Mucosa of rectum (tissue), 2 donors: ENCODE measurements at regions not wholly inside any gene's neighbourhood (a gene's known extent, or its start where the extent isn't known, plus 50 kb on each side); places are given as distances from the start of the nearest gene placed in this dataset.

Experiments used
- H3K27ac ChIP-seq, 2 donors: one replicate each; pipeline ENCODE4 v1.7.0; 2013; ENCODE audit warnings: inconsistent platforms in 2 of 2, low read depth in 2 of 2, low read length in 2 of 2
- H3K27me3 ChIP-seq, 2 donors: one replicate each; pipeline ENCODE4 v1.7.0; 2013; ENCODE audit warnings: low read length in 2 of 2; ENCODE audit not compliant: control insufficient read depth in 2 of 2, insufficient read depth in 2 of 2
- H3K36me3 ChIP-seq, 2 donors: one replicate each; pipeline ENCODE4 v1.7.0; 2013; ENCODE audit warnings: low read length in 2 of 2; ENCODE audit not compliant: control insufficient read depth in 2 of 2, insufficient read depth in 2 of 2
- H3K4me1 ChIP-seq, 2 donors: one replicate each; pipeline ENCODE4 v1.7.0; 2013; ENCODE audit warnings: low read length in 2 of 2, mild to moderate bottlenecking in 1 of 2; ENCODE audit not compliant: control insufficient read depth in 2 of 2, insufficient read depth in 2 of 2
- H3K4me3 ChIP-seq, 2 donors: one replicate each; pipeline ENCODE4 v1.7.0; 2013; ENCODE audit warnings: low read length in 2 of 2
- H3K9ac ChIP-seq, 2 donors: one replicate each; pipeline ENCODE4 v1.7.0; 2013; ENCODE audit warnings: low read length in 2 of 2, low read depth in 1 of 2, mild to moderate bottlenecking in 1 of 2
- H3K9me3 ChIP-seq, 2 donors: one replicate each; pipeline ENCODE4 v1.7.0; 2013; ENCODE audit warnings: low read length in 2 of 2; ENCODE audit not compliant: control insufficient read depth in 2 of 2
- donor health status: healthy.
- donor health status: Normal muscosa, but diverticular disease.

DNA sequence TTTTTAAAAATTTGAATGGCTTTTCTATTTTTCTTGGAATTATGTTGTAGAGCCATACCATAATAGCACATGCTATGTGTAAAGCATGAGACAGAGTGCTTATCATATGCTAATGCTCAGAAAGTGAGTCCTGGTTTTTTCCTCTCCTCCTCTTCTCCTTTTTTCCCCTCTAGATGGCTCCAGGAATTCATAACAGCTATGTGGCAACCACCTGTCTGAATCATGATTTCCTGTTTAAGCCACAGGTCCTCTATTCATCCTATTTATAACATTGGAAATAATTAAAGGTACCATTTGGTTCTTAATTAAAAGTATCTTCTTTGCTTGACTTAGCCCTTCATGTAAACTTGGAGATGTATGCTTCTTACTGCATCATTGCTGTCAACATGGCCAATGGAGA is 260.0 kb upstream of the MAP3K7 start:
- Histone ChIP-seq H3K27me3 (no peaks in the 10 kb centered on the region), H3K4me3 (no peak overlapping the region), H3K9ac (no peak overlapping the region), H3K27ac (no peak overlapping the region), H3K4me1 (no peaks in the 10 kb centered on the region), H3K9me3 (no peaks in the 10 kb centered on the region), H3K36me3 (no peaks in the 10 kb centered on the region)

DNA sequence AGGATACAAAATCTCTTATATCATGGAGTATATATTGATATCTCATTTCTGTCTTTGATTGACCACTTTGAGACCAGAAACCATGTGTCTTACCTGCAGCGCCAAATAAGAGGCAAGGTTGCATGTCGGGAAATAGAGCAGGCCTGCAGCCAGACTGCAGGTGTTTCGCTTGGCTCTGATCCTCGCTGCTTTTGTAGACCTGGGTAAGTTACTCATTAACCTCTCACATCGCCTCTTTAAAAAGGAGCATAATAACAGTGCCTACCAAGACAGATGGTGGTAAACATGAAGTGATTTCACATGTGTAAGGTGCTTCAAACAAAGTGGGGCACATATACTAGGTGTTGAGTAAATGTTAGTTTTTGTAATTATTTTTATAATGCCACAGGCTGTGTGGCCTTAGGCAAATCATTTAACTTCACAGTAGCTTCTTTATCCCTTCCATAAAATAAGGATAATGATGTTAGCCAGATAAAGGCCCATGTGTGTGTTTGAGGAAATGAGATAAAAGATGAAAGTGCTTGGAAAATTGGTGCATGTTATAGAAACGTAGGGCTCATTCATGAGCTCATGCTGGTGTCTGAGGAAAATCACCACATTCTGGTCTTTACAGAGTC is 248.8 kb upstream of the MAP3K7 start:
- no peaks in the 10 kb centered on the region for H3K4me1 ChIP-seq
- H3K27ac ChIP-seq, result no peak overlapping the region
- H3K4me3 ChIP-seq, result no peak overlapping the region
- no peak overlapping the region for H3K9ac ChIP-seq
- H3K9me3 ChIP-seq, result no peaks in the 10 kb centered on the region
- no peaks in the 10 kb centered on the region for H3K36me3 ChIP-seq
- H3K27me3 ChIP-seq, result no peaks in the 10 kb centered on the region

- Histone ChIP-seq H3K4me1 (no peaks in the 10 kb centered on the region), H3K27me3 (no peaks in the 10 kb centered on the region), H3K9me3 (no peaks in the 10 kb centered on the region), H3K4me3 (no peak overlapping the region), H3K9ac (no peak overlapping the region), H3K27ac (no peak overlapping the region), H3K36me3 (no peaks in the 10 kb centered on the region)
These were observed 242.4 kb upstream of the MAP3K7 start for GRCh38 chr6:90829311-90829710.

- H3K4me3 ChIP-seq, result no peak overlapping the region
- no peaks in the 10 kb centered on the region for H3K4me1 ChIP-seq
- H3K27ac ChIP-seq, result no peak overlapping the region
- no peak overlapping the region for H3K9ac ChIP-seq
- no peaks in the 10 kb centered on the region for H3K36me3 ChIP-seq
- H3K27me3 ChIP-seq, result no peaks in the 10 kb centered on the region
- H3K9me3 ChIP-seq, result no peaks in the 10 kb centered on the region
These were observed 233.6 kb upstream of the MAP3K7 start for GRCh38 chr6:90820436-90820835.

DNA sequence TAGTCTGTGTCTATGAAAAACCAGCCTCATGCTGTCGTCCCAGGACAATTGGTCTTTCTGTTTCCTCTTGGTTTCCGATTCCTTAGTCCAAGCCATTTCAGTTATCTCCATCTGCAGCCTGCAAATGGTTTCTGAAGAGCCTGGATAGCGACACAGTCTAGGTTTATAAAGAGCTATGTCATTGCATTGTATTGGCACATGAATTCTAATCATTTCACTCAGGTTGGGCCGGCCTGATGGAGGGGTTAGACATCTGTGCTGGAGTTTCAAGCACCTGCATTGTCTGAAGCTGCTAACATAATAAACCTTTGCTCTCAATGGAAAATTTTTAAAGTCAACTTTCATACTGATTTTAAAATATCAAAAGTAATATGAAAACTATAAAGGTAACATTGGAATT is 232.6 kb upstream of the MAP3K7 start:
- Histone ChIP-seq H3K9me3 (no peaks in the 10 kb centered on the region), H3K4me1 (no peaks in the 10 kb centered on the region), H3K4me3 (no peak overlapping the region), H3K36me3 (no peaks in the 10 kb centered on the region), H3K27me3 (no peaks in the 10 kb centered on the region), H3K9ac (no peak overlapping the region), H3K27ac (no peak overlapping the region)

GRCh38 chr6:90818163-90818562 is 231.3 kb upstream of the MAP3K7 start:
- H3K4me1 ChIP-seq, result no peaks in the 10 kb centered on the region
- H3K27me3 ChIP-seq, result no peaks in the 10 kb centered on the region
- no peaks in the 10 kb centered on the region for H3K9me3 ChIP-seq
- H3K36me3 ChIP-seq, result no peaks in the 10 kb centered on the region
- H3K27ac ChIP-seq, result no peak overlapping the region
- H3K9ac ChIP-seq, result no peak overlapping the region
- no peak overlapping the region for H3K4me3 ChIP-seq

GRCh38 chr6:90816764-90817163 is 229.9 kb upstream of the MAP3K7 start:
- Histone ChIP-seq H3K4me3 (no peak overlapping the region), H3K27ac (no peak overlapping the region), H3K27me3 (no peaks in the 10 kb centered on the region), H3K36me3 (no peaks in the 10 kb centered on the region), H3K9ac (no peak overlapping the region), H3K4me1 (no peaks in the 10 kb centered on the region), H3K9me3 (no peaks in the 10 kb centered on the region)

GRCh38 chr6:90811596-90812226 is 224.8 kb upstream of the MAP3K7 start:
- no peak overlapping the region for H3K4me3 ChIP-seq

GRCh38 chr6:90809035-90809434 is 222.2 kb upstream of the MAP3K7 start:
- no peaks in the 10 kb centered on the region for H3K9me3 ChIP-seq
- H3K4me3 ChIP-seq, result no peak overlapping the region
- H3K27ac ChIP-seq, result no peak overlapping the region
- H3K4me1 ChIP-seq, result no peaks in the 10 kb centered on the region
- no peaks in the 10 kb centered on the region for H3K27me3 ChIP-seq
- H3K36me3 ChIP-seq, result no peaks in the 10 kb centered on the region
- H3K9ac ChIP-seq, result no peak overlapping the region

More at GRCh38 chr6:90811596-90812226, 224.8 kb upstream of the MAP3K7 start:
- Histone ChIP-seq H3K36me3 (no peaks in the 10 kb centered on the region), H3K9ac (no peak overlapping the region), H3K4me1 (no peaks in the 10 kb centered on the region), H3K9me3 (no peaks in the 10 kb centered on the region), H3K27ac (no peak overlapping the region), H3K27me3 (no peaks in the 10 kb centered on the region)

DNA sequence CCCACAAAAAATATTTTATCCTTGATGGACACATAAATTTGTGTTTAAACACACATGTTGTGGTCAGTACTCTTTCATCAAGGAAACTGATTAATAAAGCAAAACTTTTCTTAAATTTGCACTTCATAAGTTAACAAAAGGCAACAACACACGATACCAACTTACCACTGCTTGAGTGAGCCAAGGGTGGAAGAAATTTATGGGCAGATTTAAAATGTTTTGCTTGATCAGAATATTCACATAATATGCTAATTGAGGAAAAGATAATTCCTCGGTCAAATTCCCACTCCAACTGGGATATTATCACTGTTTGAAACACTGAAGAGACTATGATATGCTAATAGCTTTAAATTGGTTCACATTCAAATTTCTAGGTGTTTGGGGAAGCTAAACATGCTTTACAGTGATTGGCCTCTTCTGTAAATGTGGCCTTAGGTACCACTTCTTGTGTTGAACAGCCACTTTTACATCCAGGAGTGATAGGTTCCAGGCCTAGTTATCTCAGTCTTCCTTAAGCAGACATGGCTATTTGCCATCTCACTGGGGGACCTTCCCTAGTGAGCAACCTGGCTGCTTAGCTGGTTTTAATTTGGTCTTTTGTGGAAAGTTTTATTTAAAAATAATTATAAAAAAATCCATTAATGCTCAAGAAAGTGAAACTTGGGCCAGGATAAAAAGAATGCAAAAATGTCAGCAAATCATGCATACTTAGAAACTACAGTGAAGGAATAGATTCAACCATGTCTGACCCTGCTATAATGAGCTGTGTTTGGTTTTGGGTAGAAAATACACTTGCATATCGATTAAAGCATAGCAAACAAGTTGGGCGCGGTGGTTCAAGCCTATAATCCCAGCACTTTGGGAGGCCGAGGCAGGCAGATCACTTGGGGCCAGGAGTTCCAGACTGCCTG is 221.2 kb upstream of the MAP3K7 start:
- no peaks in the 10 kb centered on the region for H3K9me3 ChIP-seq
- H3K4me1 ChIP-seq, result no peaks in the 10 kb centered on the region
- H3K36me3 ChIP-seq, result no peaks in the 10 kb centered on the region
- H3K27ac ChIP-seq, result no peak overlapping the region
- no peak overlapping the region for H3K4me3 ChIP-seq
- H3K27me3 ChIP-seq, result no peaks in the 10 kb centered on the region
- no peak overlapping the region for H3K9ac ChIP-seq
